CD4-positive, alpha-beta memory T cell (primary cell): ENCODE measurements at regions not wholly inside any gene's neighbourhood (a gene's known extent, or its start where the extent isn't known, plus 50 kb on each side); places are given as distances from the start of the nearest gene placed in this dataset.

ENCODE experiments used
- CTCF ChIA-PET: fragments of 350-600 bp; sonication (Branson Sonifier 250); formaldehyde crosslinking; loops from one replicate; lab custom pipeline; 2021; ENCODE audit warnings: inconsistent platforms; ENCODE audit not compliant: partially characterized antibody; lab: Charles Lee
- POLR2A ChIA-PET: fragments of 350-600 bp; sonication (Branson Sonifier 250); formaldehyde crosslinking; loops from one replicate; lab custom pipeline; 2021; ENCODE audit not compliant: partially characterized antibody; lab: Charles Lee
- DNase-seq, 5 donors: peaks; one replicate each; pipeline versions ENCODE4 v3.0.0 to v3.0.0-alpha.2; 2020 to 2022; ENCODE audit warnings: mixed read lengths in 1 of 5
- H3K27ac ChIP-seq: one replicate; pipeline ENCODE4 v1.7.0; 2013; ENCODE audit warnings: low read depth, low read length
- H3K27me3 ChIP-seq: 2 replicates; pipeline ENCODE4 v1.7.0; 2013; ENCODE audit warnings: mild to moderate bottlenecking, low read length, moderate library complexity; ENCODE audit not compliant: insufficient read depth
- H3K36me3 ChIP-seq: 2 replicates; pipeline ENCODE4 v1.7.0; 2013; ENCODE audit warnings: mild to moderate bottlenecking, low read length, moderate library complexity; ENCODE audit not compliant: insufficient read depth
- H3K4me1 ChIP-seq: 2 replicates; pipeline ENCODE4 v1.7.0; 2013; ENCODE audit warnings: mild to moderate bottlenecking, low read length, moderate library complexity; ENCODE audit not compliant: insufficient read depth
- H3K4me3 ChIP-seq, 2 donors: one replicate each; pipeline ENCODE4 v1.7.0; 2013; ENCODE audit warnings: low read length in 2 of 2, mild to moderate bottlenecking in 1 of 2
- H3K9me3 ChIP-seq, 2 donors: one replicate each; pipeline ENCODE4 v1.7.0; 2013; ENCODE audit warnings: low read length in 2 of 2, control low read depth in 1 of 2; ENCODE audit not compliant: control insufficient read depth in 1 of 2
- H3K27ac Mint-ChIP-seq, 7 donors: one replicate each; pipeline ENCODE4 v1.8.0; 2020 to 2021; ENCODE audit warnings: mixed read lengths in 7 of 7, mild to moderate bottlenecking in 6 of 7, inconsistent platforms in 3 of 7, moderate library complexity in 3 of 7
- H3K27me3 Mint-ChIP-seq, 2 donors: one replicate each; pipeline ENCODE4 v1.8.0; 2020 to 2021; ENCODE audit warnings: mixed read lengths in 2 of 2
- H3K36me3 Mint-ChIP-seq, 2 donors: one replicate each; pipeline ENCODE4 v1.8.0; 2020 to 2021; ENCODE audit warnings: mixed read lengths in 2 of 2, inconsistent platforms in 1 of 2, mild to moderate bottlenecking in 1 of 2
- H3K4me1 Mint-ChIP-seq, 4 donors: one replicate each; pipeline ENCODE4 v1.8.0; 2020 to 2021; ENCODE audit warnings: mixed read lengths in 4 of 4, mild to moderate bottlenecking in 1 of 4
- H3K4me3 Mint-ChIP-seq, 8 donors: one replicate each; pipeline ENCODE4 v1.8.0; 2020 to 2021; ENCODE audit warnings: mixed read lengths in 8 of 8, mild to moderate bottlenecking in 7 of 8, moderate library complexity in 6 of 8, inconsistent platforms in 3 of 8
- H3K9me3 Mint-ChIP-seq, 8 donors: one replicate each; pipeline ENCODE4 v1.8.0; 2020 to 2021; ENCODE audit warnings: mixed read lengths in 8 of 8, mild to moderate bottlenecking in 5 of 8, inconsistent platforms in 3 of 8, moderate library complexity in 1 of 8
- intact Hi-C: fragments of 100-400 bp; cut with micrococcal nuclease; formaldehyde crosslinking; loops from one replicate; pipeline ENCODE4 v1.15.1; 2023

DNA sequence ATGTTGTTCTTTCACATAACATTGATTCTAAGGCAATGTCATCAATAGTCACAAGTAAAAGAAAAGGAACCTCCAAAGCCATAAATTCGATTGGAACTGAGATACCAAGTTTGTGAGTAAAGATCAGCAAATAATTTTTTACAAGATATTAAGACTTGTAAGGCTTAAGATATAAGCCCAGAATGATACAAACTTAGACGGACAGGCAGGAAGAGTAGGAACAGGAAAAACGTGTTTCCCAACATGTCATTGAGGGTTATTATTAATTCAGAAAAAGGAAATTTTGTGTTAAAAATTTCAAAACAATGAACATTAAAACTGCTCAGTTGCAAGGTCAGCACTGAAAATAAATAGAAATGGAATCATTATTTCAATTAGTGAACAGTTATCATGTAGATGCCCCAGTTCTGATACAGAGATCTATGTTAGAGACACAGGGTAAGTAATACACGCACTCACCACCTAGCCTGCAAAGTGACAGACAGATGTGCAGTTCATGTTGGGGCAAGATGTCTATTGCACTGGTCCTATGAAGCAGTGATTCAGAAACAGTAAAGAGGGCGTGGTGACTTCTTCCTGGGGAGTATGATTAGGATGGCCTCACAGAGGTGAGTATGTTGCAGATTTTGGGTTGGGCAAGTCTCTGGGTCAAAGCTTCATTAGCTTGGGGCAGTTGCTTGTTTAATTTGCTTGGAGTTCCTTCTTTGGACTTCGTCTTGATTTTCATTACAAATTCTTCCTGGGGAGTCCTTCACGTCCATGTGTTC is 284.4 kb downstream of the SETD4 start:
- intact Hi-C loops = no loop called here

DNA sequence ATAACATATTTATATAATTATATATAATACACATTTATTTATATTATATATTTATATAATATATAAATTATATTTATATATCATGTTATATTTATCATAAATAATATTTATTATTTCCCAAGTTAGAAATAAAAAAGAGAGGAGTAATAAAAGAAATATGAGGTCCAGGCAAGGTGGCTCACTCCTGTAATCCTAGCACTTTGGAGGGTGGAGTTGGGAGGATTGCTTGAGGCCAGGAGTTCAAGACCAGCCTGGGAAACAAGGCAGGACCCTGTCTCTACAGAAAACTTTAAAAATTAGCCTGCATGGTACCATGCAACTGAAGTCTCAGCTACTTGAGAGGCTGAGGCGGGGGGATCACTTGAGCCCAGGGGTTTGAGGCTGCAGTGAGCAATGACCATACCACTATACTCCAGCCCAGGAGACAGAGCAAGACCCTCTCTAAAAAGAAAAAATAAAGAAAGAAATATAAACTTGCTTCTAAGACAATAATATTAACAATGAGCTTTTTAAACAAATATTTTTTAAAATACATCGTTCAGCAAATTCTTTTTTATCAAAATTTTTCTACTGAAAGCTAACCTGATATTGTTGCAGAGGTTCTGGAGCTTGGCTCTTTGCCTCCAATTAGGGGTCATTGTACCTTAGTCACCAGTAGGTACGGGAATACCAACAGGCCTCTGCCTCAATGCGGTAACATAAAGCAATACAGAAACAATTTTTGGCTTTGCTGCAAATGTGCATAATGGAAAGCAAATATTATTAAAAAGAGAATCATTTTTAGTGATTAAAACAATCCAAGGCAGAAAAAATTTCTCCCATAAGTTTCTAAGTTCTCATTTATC is 290.0 kb downstream of the SETD4 start:
- H3K4me1 ChIP-seq = no peaks in the 10 kb centered on the region
- H3K36me3 ChIP-seq = no peaks in the 10 kb centered on the region
- H3K4me3 Mint-ChIP-seq = no peak overlapping the region
- H3K36me3 Mint-ChIP-seq = no peaks in the 10 kb centered on the region
- no peak for DNase-seq
- no peaks in the 10 kb centered on the region for H3K4me1 Mint-ChIP-seq
- CTCF ChIA-PET = no interaction called here
- H3K27ac ChIP-seq = no peak overlapping the region
- no peaks in the 10 kb centered on the region for H3K27me3 ChIP-seq
- no peak overlapping the region for H3K27ac Mint-ChIP-seq
- peaks cover 0 to 1% (median 0%) of the 10 kb centered on the region in 8 donors for H3K9me3 Mint-ChIP-seq
- H3K27me3 Mint-ChIP-seq = peaks cover 10 to 14% of the 10 kb centered on the region in 2 donors
- POLR2A ChIA-PET = no interaction called here
- intact Hi-C loops = no loop called here
- no peaks in the 10 kb centered on the region for H3K9me3 ChIP-seq
- no peak overlapping the region for H3K4me3 ChIP-seq

More for the DNA sequence above, 284.4 kb downstream of the SETD4 start:
- Histone ChIP-seq H3K9me3 (no peaks in the 10 kb centered on the region), H3K4me1 (no peaks in the 10 kb centered on the region), H3K27me3 (no peaks in the 10 kb centered on the region), H3K4me3 (no peak overlapping the region), H3K36me3 (no peaks in the 10 kb centered on the region), H3K27ac (no peak overlapping the region)
- DNase-seq = no peak
- no peaks in the 10 kb centered on the region for H3K36me3 Mint-ChIP-seq
- ChIA-PET POLR2A (no interaction called here), CTCF (no interaction called here)
- no peak overlapping the region for H3K4me3 Mint-ChIP-seq
- no peak overlapping the region for H3K27ac Mint-ChIP-seq
- H3K9me3 Mint-ChIP-seq = peaks cover 0 to 3% (median 0%) of the 10 kb centered on the region in 8 donors
- no peaks in the 10 kb centered on the region for H3K4me1 Mint-ChIP-seq
- H3K27me3 Mint-ChIP-seq = peaks cover 8 to 20% of the 10 kb centered on the region in 2 donors

DNA sequence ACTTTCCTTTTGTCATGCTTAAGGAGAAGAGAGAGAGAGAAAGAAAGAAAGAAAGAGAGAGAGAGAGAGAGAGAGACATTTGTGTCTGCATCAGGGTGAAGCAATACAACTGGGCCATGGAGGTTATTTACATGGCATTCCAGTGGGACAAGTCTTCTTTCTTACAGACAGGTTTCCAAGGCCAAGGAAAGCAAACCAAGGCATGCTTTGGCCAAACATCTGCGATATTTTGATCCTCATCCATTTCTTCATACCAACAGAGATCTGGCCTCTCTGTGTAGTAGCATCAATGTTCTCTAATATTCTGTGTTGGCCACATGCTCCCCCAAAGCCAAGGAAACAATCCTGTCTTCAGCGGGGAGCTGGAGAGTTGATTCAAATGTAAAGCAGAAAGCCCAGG is 292.1 kb downstream of the SETD4 start:
- no peaks in the 10 kb centered on the region for H3K36me3 ChIP-seq
- ChIA-PET POLR2A (no interaction called here), CTCF (no interaction called here)
- no peak for DNase-seq
- intact Hi-C loops = no loop called here
- peaks cover 5 to 8% of the 10 kb centered on the region in 2 donors for H3K27me3 Mint-ChIP-seq
- H3K4me1 ChIP-seq = no peaks in the 10 kb centered on the region
- no peak overlapping the region for H3K27ac ChIP-seq
- H3K9me3 Mint-ChIP-seq = peaks cover 0 to 1% (median 0%) of the 10 kb centered on the region in 8 donors
- H3K27me3 ChIP-seq = no peaks in the 10 kb centered on the region
- no peak overlapping the region for H3K4me3 Mint-ChIP-seq
- H3K4me1 Mint-ChIP-seq = no peaks in the 10 kb centered on the region
- H3K27ac Mint-ChIP-seq = no peak overlapping the region
- no peak overlapping the region for H3K4me3 ChIP-seq
- H3K36me3 Mint-ChIP-seq = no peaks in the 10 kb centered on the region
- H3K9me3 ChIP-seq = no peaks in the 10 kb centered on the region

DNA sequence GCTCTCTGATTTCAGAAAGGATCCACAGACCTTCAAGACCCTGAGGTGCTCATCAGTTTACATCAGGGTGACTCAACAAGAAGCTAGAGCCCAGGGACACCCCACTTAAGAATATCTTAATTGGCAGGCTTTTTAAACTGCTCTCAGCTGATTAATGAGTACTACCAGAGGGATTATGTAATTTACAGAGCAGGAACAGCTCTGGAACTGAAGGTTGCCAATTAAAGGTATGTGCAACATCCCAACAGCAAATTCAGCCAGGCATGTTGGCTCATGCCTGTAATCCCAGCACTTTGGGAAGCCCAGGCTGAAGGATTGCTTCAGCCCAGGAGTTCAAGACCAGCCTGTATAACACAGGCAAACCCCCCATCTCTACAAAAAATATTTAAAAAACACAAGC is 295.7 kb downstream of the SETD4 start:
- peaks cover 7 to 8% of the 10 kb centered on the region in 2 donors for H3K27me3 Mint-ChIP-seq
- no peak overlapping the region for H3K27ac Mint-ChIP-seq
- H3K27ac ChIP-seq = no peak overlapping the region
- DNase-seq = no peak
- H3K4me1 ChIP-seq = no peaks in the 10 kb centered on the region
- no peaks in the 10 kb centered on the region for H3K4me1 Mint-ChIP-seq
- H3K27me3 ChIP-seq = no peaks in the 10 kb centered on the region
- no peak overlapping the region for H3K4me3 ChIP-seq
- H3K36me3 Mint-ChIP-seq = no peaks in the 10 kb centered on the region
- no peaks in the 10 kb centered on the region for H3K36me3 ChIP-seq
- H3K4me3 Mint-ChIP-seq = no peak overlapping the region
- CTCF ChIA-PET = no interaction called here
- no peaks in the 10 kb centered on the region for H3K9me3 ChIP-seq
- POLR2A ChIA-PET = no interaction called here
- intact Hi-C loops = no loop called here
- peaks cover 0 to 1% (median 0%) of the 10 kb centered on the region in 8 donors for H3K9me3 Mint-ChIP-seq

DNA sequence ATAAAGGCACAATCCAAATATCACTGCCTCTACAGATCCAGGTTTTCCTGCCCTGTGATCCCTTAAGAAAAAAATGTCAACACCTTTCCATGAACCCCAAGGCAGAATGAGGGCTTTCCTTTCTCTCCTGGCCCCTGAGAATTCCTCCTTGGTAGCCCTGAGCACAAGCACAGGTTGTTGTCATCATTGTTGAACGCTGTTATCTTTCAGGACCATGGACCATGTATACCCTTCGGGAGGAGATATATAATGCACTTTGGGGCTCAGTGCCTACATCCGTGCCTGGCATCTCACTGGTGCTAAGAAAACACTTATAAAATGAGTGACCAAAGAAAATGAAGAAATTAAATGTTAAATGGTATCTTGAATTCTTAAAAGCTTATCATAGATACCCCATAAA is 296.2 kb downstream of the SETD4 start:
- Histone ChIP-seq H3K36me3 (no peaks in the 10 kb centered on the region), H3K4me1 (no peaks in the 10 kb centered on the region), H3K4me3 (no peak overlapping the region), H3K27me3 (no peaks in the 10 kb centered on the region), H3K9me3 (no peaks in the 10 kb centered on the region), H3K27ac (no peak overlapping the region)
- POLR2A ChIA-PET = no interaction called here
- peaks cover 8 to 9% of the 10 kb centered on the region in 2 donors for H3K27me3 Mint-ChIP-seq
- H3K4me3 Mint-ChIP-seq = no peak overlapping the region
- CTCF ChIA-PET = no interaction called here
- no peaks in the 10 kb centered on the region for H3K4me1 Mint-ChIP-seq
- H3K9me3 Mint-ChIP-seq = peaks cover 0 to 1% (median 0%) of the 10 kb centered on the region in 8 donors
- no peak overlapping the region for H3K27ac Mint-ChIP-seq
- H3K36me3 Mint-ChIP-seq = no peaks in the 10 kb centered on the region
- intact Hi-C loops = no loop called here
- DNase-seq = no peak

DNA sequence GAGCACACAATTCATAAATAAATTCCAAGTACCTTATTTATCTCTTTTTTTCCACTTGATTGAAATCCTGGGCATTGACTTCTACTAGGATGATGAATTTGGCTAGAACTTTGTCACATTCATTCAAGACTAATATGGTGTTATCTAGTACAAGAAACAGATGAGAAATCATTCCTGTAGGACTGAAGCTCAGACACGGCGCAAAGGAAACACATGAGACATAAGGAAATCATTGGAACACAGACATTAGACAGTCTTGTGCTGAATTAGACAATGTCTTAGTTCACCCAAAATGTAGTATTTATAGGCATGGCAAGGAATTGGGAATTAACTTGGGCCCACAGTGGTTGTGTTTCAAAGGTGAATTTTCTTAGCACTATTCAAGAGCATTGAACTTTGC is 305.7 kb downstream of the SETD4 start:
- Mint-ChIP-seq H3K36me3 (no peaks in the 10 kb centered on the region), H3K4me3 (no peak overlapping the region), H3K27ac (no peak overlapping the region), H3K4me1 (no peaks in the 10 kb centered on the region), H3K27me3 (peaks cover 28 to 36% of the 10 kb centered on the region in 2 donors), H3K9me3 (peaks cover 0 to 6% (median 2%) of the 10 kb centered on the region in 8 donors)
- intact Hi-C loops = no loop called here
- Histone ChIP-seq H3K27me3 (no peaks in the 10 kb centered on the region), H3K4me3 (no peak overlapping the region), H3K9me3 (no peaks in the 10 kb centered on the region), H3K36me3 (no peaks in the 10 kb centered on the region), H3K27ac (no peak overlapping the region), H3K4me1 (no peaks in the 10 kb centered on the region)
- no peak for DNase-seq
- ChIA-PET CTCF (no interaction called here), POLR2A (no interaction called here)

DNA sequence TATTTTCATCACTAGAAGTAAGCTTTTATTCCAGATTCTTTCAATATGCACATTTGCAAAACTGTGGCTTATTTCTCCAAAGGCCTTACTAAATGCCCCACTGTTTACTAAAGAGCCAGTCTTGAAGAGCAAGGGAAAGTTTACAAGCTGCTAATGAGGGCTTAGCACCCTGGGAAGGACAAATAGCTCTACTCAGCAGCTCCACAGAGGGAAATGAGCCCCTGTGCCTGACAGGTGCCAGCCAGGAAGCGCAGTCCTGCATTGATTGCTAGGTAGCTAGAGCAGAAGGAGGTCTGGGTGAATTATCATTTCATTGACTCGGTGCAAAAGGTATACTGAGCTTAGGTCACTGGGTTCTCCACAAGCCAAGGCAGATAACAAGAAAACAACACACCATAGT is 307.0 kb downstream of the SETD4 start:
- H3K27ac ChIP-seq = no peak overlapping the region
- intact Hi-C loops = no loop called here
- ChIA-PET CTCF (interaction anchor here (2.1 kb wide), 1 partner anchor 9 kb away, joined by 4 read pairs; no protein-coding TSS in a partner anchor), POLR2A (no interaction called here)
- no peaks in the 10 kb centered on the region for H3K36me3 ChIP-seq
- no peaks in the 10 kb centered on the region for H3K4me1 ChIP-seq
- H3K9me3 ChIP-seq = no peaks in the 10 kb centered on the region
- Mint-ChIP-seq H3K4me1 (no peaks in the 10 kb centered on the region), H3K4me3 (no peak overlapping the region), H3K27me3 (peaks cover 28 to 32% of the 10 kb centered on the region in 2 donors), H3K27ac (no peak overlapping the region), H3K36me3 (no peaks in the 10 kb centered on the region), H3K9me3 (peaks cover 0 to 6% (median 2%) of the 10 kb centered on the region in 8 donors)
- DNase-seq = no peak
- H3K4me3 ChIP-seq = no peak overlapping the region
- no peaks in the 10 kb centered on the region for H3K27me3 ChIP-seq
